RWPE1 (cell line): ENCODE measurements at regions not wholly inside any gene's neighbourhood (a gene's known extent, or its start where the extent isn't known, plus 50 kb on each side); places are given as distances from the start of the nearest gene placed in this dataset.

ENCODE experiments used
- CTCF ChIA-PET: fragments of 350-600 bp; sonication (Branson Sonifier 250); formaldehyde crosslinking; extraction: SDS; loops from one replicate; lab custom pipeline; 2021; lab: Yijun Ruan, JAX
- POLR2A ChIA-PET: fragments of 400-600 bp; formaldehyde crosslinking; extraction: SDS; loops from one replicate; lab custom pipeline; 2020; ENCODE audit warnings: antibody characterized with exemption; ENCODE audit not compliant: low non-redundant PET; lab: Yijun Ruan, JAX
- DNase-seq: peaks from one replicate; pipeline ENCODE4 v3.0.0; 2012; ENCODE audit warnings: low spot score
- H3K27ac ChIP-seq: fragments of 450-650 bp; 2 replicates; pipeline ENCODE4 v1.5.1; 2017
- CTCF ChIP-seq: fragments of 450-650 bp; conservative IDR thresholded peaks from 2 replicates; pipeline ENCODE4 v1.5.1; 2017; ENCODE audit warnings: low read depth, mild to moderate bottlenecking

- H3K27ac ChIP-seq = no peak overlapping the region
- ChIA-PET CTCF (interaction anchor here (0.6 kb wide), 1 partner anchor 415 kb away, joined by 5 read pairs; no protein-coding TSS in a partner anchor), POLR2A (no interaction called here)
- TF ChIP-seq CTCF = no peak
- no peak for DNase-seq
Measured at GRCh38 chr3:159904911-159905310, 83.7 kb upstream of the IL12A start.

DNA sequence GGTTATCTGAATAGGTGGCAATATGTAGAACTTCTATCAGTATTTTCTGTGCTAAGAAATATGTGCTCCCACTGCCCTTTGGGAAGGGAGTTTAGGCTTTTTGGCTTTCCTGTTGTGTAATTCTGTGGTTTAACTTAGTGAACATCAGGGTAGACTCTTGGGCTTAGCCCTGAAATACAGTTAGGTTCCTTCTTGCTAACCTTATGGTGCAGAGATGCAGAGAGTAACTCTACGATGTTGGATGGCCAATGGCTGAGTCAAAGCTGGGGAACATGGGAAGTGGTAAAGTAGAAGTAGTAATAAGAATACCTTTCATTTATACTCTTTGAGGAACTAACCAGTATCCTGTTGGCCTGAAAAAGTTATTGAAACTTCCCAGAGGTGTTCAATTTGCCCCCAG, 80.8 kb upstream of the IL12A start:
- no peak for TF ChIP-seq CTCF
- DNase-seq = no peak
- ChIA-PET CTCF (no interaction called here), POLR2A (no interaction called here)
- H3K27ac ChIP-seq = no peak overlapping the region

- no peak for DNase-seq
- no peak overlapping the region for H3K27ac ChIP-seq
- no peak for TF ChIP-seq CTCF
- ChIA-PET CTCF (no interaction called here), POLR2A (no interaction called here)
Measured at GRCh38 chr3:159910991-159911663, 77.5 kb upstream of the IL12A start.

GRCh38 chr3:159911664-159912037, 77.0 kb upstream of the IL12A start:
- ChIA-PET CTCF (no interaction called here), POLR2A (no interaction called here)
- no peak for DNase-seq
- no peak for TF ChIP-seq CTCF
- H3K27ac ChIP-seq = no peak overlapping the region

GRCh38 chr3:159913712-159914414, 74.8 kb upstream of the IL12A start:
- ChIA-PET CTCF (no interaction called here), POLR2A (no interaction called here)
- no peak for TF ChIP-seq CTCF
- no peak for DNase-seq
- H3K27ac ChIP-seq = no peak overlapping the region

DNA sequence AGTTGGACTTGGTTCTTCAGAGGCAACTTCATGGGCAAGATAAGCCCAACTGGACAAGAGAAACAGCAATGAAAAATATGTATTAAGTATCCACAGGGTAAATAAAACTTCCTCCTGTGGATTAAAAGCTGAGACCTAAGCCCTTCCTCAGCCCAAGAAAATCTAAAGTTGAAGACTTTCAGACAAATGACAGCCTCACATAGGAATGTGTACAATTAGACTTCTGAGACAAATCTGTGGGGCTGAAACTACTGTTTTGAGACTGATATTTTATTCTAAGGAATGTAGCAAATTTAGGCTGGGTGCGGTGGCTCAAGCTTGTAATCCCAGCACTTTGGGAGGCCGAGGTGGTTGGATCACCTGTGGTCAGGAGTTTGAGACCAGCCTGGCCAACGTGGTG, 74.2 kb upstream of the IL12A start:
- no peak for TF ChIP-seq CTCF
- DNase-seq = no peak
- no peak overlapping the region for H3K27ac ChIP-seq
- ChIA-PET POLR2A (no interaction called here), CTCF (no interaction called here)
